ENCODE measurements at regions not wholly inside any gene's neighbourhood (a gene's known extent, or its start where the extent isn't known, plus 50 kb on each side); places are given as distances from the start of the nearest gene placed in this dataset.

GRCh38 chr4:170741856-170742255 lies 652.1 kb upstream of the AADAT start:
- TF ChIP-seq SUZ12 (IDR thresholded peaks at IDR 0.05; ENCODE audit: extremely low read depth, insufficient read depth, insufficient read length) (no peak), YY1 (IDR thresholded peaks at IDR 0.05; ENCODE audit: insufficient read depth, insufficient read length) (no peak)

All from NT2/D1 (cell line).